Nephron progenitor cell (in vitro differentiated cells): ENCODE measurements at regions not wholly inside any gene's neighbourhood (a gene's known extent, or its start where the extent isn't known, plus 50 kb on each side); places are given as distances from the start of the nearest gene placed in this dataset.
A peak's percentile ranks its signal among the peaks of the same experiment; 100 is the strongest.

Experiments
- DNase-seq: peaks from one replicate; pipeline ENCODE4 v3.0.0; 2021
- H3K27ac Mint-ChIP-seq: 2 replicates; pipeline ENCODE4 v1.8.0; 2021; ENCODE audit warnings: mild to moderate bottlenecking, moderate library complexity, mixed read lengths
- H3K27me3 Mint-ChIP-seq: 2 replicates; pipeline ENCODE4 v1.8.0; 2021; ENCODE audit warnings: mild to moderate bottlenecking, low read depth, mixed read lengths; ENCODE audit not compliant: poor library complexity
- H3K36me3 Mint-ChIP-seq: 2 replicates; pipeline ENCODE4 v1.8.0; 2021; ENCODE audit warnings: low read depth, mixed read lengths
- H3K4me1 Mint-ChIP-seq: 2 replicates; pipeline ENCODE4 v1.8.0; 2021; ENCODE audit warnings: mixed read lengths
- H3K4me3 Mint-ChIP-seq: 2 replicates; pipeline ENCODE4 v1.8.0; 2021; ENCODE audit warnings: mild to moderate bottlenecking, moderate library complexity, mixed read lengths
- H3K9me3 Mint-ChIP-seq: 2 replicates; pipeline ENCODE4 v1.8.0; 2021; ENCODE audit warnings: mild to moderate bottlenecking, moderate library complexity, mixed read lengths
- TF ChIP-seq, protein P1 (sequence below): fragments of 200-600 bp; sonication (generic); IDR thresholded peaks from 2 replicates; pipeline ENCODE4 v1.5.0; 2021; ENCODE audit warnings: antibody characterized with exemption

DNA sequence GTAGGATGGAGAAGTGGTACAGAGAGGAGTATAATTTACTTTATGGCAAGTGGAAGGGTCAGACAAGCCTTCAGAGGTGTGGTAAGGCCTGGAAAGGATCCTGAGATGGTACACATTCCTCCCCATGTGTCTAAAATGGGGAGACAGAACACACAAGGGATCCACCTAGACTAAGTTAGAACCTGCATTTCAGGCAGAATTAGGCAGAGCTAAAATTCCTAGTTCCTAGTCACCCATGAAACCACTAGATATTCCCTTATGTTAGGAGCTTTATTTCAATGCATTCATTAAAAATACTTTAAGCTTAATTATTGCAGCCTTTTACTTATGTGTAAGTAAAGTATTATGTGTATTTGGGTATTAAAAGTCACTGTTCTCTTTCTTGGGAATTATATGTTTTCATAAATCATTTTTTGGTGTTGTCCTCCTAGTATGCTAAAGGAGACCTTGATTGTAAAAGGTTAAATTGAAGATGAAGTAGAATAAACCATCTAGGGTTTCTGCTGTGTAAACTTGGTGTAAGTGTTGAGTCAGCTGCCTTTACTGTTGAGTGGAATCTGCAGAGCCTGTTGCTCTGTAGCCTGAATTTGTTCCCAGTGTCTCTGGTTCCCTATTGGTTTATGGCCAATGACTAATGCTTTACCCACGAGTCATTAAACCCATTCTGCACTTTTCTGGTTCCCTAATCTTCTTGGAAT, 423.2 kb downstream of the ATP23 start:
- peaks cover 12% of the 10 kb centered on the region for H3K27me3 Mint-ChIP-seq
- H3K4me3 Mint-ChIP-seq = no peak overlapping the region

GRCh38 chr12:58365087-58365390, 423.7 kb downstream of the ATP23 start:
- no peak overlapping the region for H3K4me3 Mint-ChIP-seq
- no peaks in the 10 kb centered on the region for H3K9me3 Mint-ChIP-seq

More for the DNA sequence above, 423.2 kb downstream of the ATP23 start:
- Mint-ChIP-seq H3K9me3 (no peaks in the 10 kb centered on the region), H3K36me3 (no peaks in the 10 kb centered on the region), H3K4me1 (peaks cover 28% of the 10 kb centered on the region), H3K27ac (peak overlapping the region; percentile 27)
- TF ChIP-seq, protein P1, sequence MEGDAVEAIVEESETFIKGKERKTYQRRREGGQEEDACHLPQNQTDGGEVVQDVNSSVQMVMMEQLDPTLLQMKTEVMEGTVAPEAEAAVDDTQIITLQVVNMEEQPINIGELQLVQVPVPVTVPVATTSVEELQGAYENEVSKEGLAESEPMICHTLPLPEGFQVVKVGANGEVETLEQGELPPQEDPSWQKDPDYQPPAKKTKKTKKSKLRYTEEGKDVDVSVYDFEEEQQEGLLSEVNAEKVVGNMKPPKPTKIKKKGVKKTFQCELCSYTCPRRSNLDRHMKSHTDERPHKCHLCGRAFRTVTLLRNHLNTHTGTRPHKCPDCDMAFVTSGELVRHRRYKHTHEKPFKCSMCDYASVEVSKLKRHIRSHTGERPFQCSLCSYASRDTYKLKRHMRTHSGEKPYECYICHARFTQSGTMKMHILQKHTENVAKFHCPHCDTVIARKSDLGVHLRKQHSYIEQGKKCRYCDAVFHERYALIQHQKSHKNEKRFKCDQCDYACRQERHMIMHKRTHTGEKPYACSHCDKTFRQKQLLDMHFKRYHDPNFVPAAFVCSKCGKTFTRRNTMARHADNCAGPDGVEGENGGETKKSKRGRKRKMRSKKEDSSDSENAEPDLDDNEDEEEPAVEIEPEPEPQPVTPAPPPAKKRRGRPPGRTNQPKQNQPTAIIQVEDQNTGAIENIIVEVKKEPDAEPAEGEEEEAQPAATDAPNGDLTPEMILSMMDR = no peak
- no peak for DNase-seq

GRCh38 chr12:58367041-58367440, 425.7 kb downstream of the ATP23 start:
- H3K4me1 Mint-ChIP-seq = peaks cover 28% of the 10 kb centered on the region
- H3K4me3 Mint-ChIP-seq = no peak overlapping the region
- no peak for DNase-seq
- peak overlapping the region; percentile 69 for H3K27ac Mint-ChIP-seq
- TF ChIP-seq, protein P1 = no peak
- no peaks in the 10 kb centered on the region for H3K9me3 Mint-ChIP-seq
- H3K27me3 Mint-ChIP-seq = peaks cover 10% of the 10 kb centered on the region
- no peaks in the 10 kb centered on the region for H3K36me3 Mint-ChIP-seq

More at GRCh38 chr12:58365087-58365390, 423.7 kb downstream of the ATP23 start:
- peaks cover 28% of the 10 kb centered on the region for H3K4me1 Mint-ChIP-seq
- H3K36me3 Mint-ChIP-seq = no peaks in the 10 kb centered on the region
- peaks cover 12% of the 10 kb centered on the region for H3K27me3 Mint-ChIP-seq
- H3K27ac Mint-ChIP-seq = no peak overlapping the region
- no peak for DNase-seq
- TF ChIP-seq, protein P1 = no peak

- peaks cover 4% of the 10 kb centered on the region for H3K27me3 Mint-ChIP-seq
- H3K4me1 Mint-ChIP-seq = peaks cover 33% of the 10 kb centered on the region
- no peaks in the 10 kb centered on the region for H3K36me3 Mint-ChIP-seq
- DNase-seq = no peak
- no peaks in the 10 kb centered on the region for H3K9me3 Mint-ChIP-seq
- H3K27ac Mint-ChIP-seq = no peak overlapping the region
- TF ChIP-seq, protein P1 = no peak
- no peak overlapping the region for H3K4me3 Mint-ChIP-seq
Observed at GRCh38 chr12:58368001-58368400, 426.6 kb downstream of the ATP23 start.

- Mint-ChIP-seq H3K27ac (no peak overlapping the region), H3K27me3 (peaks cover 4% of the 10 kb centered on the region), H3K9me3 (no peaks in the 10 kb centered on the region), H3K36me3 (no peaks in the 10 kb centered on the region), H3K4me1 (peaks cover 33% of the 10 kb centered on the region), H3K4me3 (no peak overlapping the region)
- TF ChIP-seq, protein P1 = no peak
- DNase-seq = no peak
Observed at GRCh38 chr12:58369576-58369975, 428.2 kb downstream of the ATP23 start.

DNA sequence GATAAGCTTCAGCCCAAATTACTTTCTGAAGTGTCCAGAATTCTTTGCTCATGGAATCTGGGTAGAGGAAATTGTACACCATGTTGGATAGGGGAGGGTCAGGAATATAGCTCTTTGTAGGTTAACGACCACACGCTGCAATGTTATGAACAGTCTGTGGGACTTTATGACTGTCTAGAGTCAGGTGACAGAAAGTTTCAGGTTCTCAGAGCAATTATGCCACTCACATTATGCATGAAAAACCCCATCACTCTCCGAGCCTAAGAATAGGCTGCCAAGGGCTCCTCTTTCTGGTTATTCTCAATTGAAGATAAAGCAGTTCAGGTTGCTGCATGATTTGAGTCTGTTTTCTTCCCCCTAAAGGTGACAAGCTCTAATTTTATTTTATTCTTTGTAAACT, 430.9 kb downstream of the ATP23 start:
- no peak for DNase-seq
- peaks cover 8% of the 10 kb centered on the region for H3K4me1 Mint-ChIP-seq
- peaks cover 6% of the 10 kb centered on the region for H3K9me3 Mint-ChIP-seq
- no peaks in the 10 kb centered on the region for H3K27me3 Mint-ChIP-seq
- no peak overlapping the region for H3K27ac Mint-ChIP-seq
- TF ChIP-seq, protein P1 = no peak
- H3K36me3 Mint-ChIP-seq = peaks cover 3% of the 10 kb centered on the region
- no peak overlapping the region for H3K4me3 Mint-ChIP-seq
